SK-N-MC (cell line): ENCODE measurements at regions not wholly inside any gene's neighbourhood (a gene's known extent, or its start where the extent isn't known, plus 50 kb on each side); places are given as distances from the start of the nearest gene placed in this dataset.

ENCODE experiments used
- DNase-seq: peaks from one replicate; pipeline ENCODE4 v3.0.0-alpha.2; 2011; ENCODE audit warnings: low read depth, low spot score
- H3K27ac ChIP-seq: fragments of 200-600 bp; sonication (generic); 2 replicates; pipeline ENCODE4 v1.5.1; 2016; ENCODE audit warnings: mixed run types
- H3K36me3 ChIP-seq: fragments of 200-600 bp; sonication (generic); 2 replicates; pipeline ENCODE4 v1.6.1; 2017; ENCODE audit warnings: antibody characterized with exemption, low read length, mixed read lengths; ENCODE audit not compliant: insufficient read depth
- H3K4me3 ChIP-seq: fragments of 200-600 bp; sonication (generic); 2 replicates; pipeline ENCODE4 v1.5.1; 2016
- H3K9ac ChIP-seq: fragments of 200-600 bp; sonication (generic); 2 replicates; pipeline ENCODE4 v1.8.0; 2017; ENCODE audit warnings: mixed run types, mixed read lengths; ENCODE audit not compliant: insufficient read length
- H3K9me3 ChIP-seq: fragments of 200-600 bp; sonication (generic); 2 replicates; pipeline ENCODE4 v1.6.1; 2017; ENCODE audit warnings: low read depth, mild to moderate bottlenecking, antibody characterized with exemption, low read length, moderate library complexity, mixed read lengths
- EZH2 ChIP-seq: fragments of 200-600 bp; sonication (generic); IDR thresholded peaks from one replicate; pipeline ENCODE4 v1.6.1; 2017; ENCODE audit warnings: antibody characterized with exemption
- FOXP2 ChIP-seq: optimal IDR thresholded peaks from 2 replicates; pipeline ENCODE3; 2011; ENCODE audit warnings: mild to moderate bottlenecking, moderate library complexity; ENCODE audit not compliant: insufficient read depth; ENCODE audit errors: extremely low read length, control extremely low read depth
- POLR2AphosphoS5 ChIP-seq: IDR thresholded peaks from 2 replicates; pipeline ENCODE4 v1.6.1; 2012; ENCODE audit warnings: mild to moderate bottlenecking, low read depth, low read length, borderline replicate concordance

- no peak for DNase-seq
- Histone ChIP-seq H3K9me3 (no peaks in the 10 kb centered on the region), H3K9ac (no peak overlapping the region), H3K36me3 (no peaks in the 10 kb centered on the region), H3K27ac (no peak overlapping the region), H3K4me3 (no peak overlapping the region)
- TF ChIP-seq FOXP2 (no peak), EZH2 (no peak), POLR2AphosphoS5 (no peak)
Measured at GRCh38 chr12:60874091-60874490, 1278.3 kb downstream of the SLC16A7 start.

GRCh38 chr12:60920841-60921495 is 1325.1 kb downstream of the SLC16A7 start:
- no peak overlapping the region for H3K4me3 ChIP-seq
- H3K9me3 ChIP-seq, result no peaks in the 10 kb centered on the region
- no peak for DNase-seq
- no peak overlapping the region for H3K9ac ChIP-seq
- no peaks in the 10 kb centered on the region for H3K36me3 ChIP-seq
- no peak overlapping the region for H3K27ac ChIP-seq
- TF ChIP-seq EZH2, result no peak
- TF ChIP-seq POLR2AphosphoS5, result no peak
- no peak for TF ChIP-seq FOXP2

GRCh38 chr12:60921541-60921940 is 1325.7 kb downstream of the SLC16A7 start:
- TF ChIP-seq EZH2 (no peak), POLR2AphosphoS5 (no peak), FOXP2 (no peak)
- Histone ChIP-seq H3K9ac (no peak overlapping the region), H3K4me3 (no peak overlapping the region), H3K9me3 (no peaks in the 10 kb centered on the region), H3K36me3 (no peaks in the 10 kb centered on the region), H3K27ac (no peak overlapping the region)
- no peak for DNase-seq

- no peak overlapping the region for H3K9ac ChIP-seq
- no peaks in the 10 kb centered on the region for H3K36me3 ChIP-seq
- no peak overlapping the region for H3K4me3 ChIP-seq
- no peak for DNase-seq
- TF ChIP-seq POLR2AphosphoS5, result no peak
- no peak for TF ChIP-seq FOXP2
- no peak for TF ChIP-seq EZH2
- no peaks in the 10 kb centered on the region for H3K9me3 ChIP-seq
- no peak overlapping the region for H3K27ac ChIP-seq
Measured at GRCh38 chr12:60926256-60926655, 1330.4 kb downstream of the SLC16A7 start.

- Histone ChIP-seq H3K36me3 (no peaks in the 10 kb centered on the region), H3K4me3 (no peak overlapping the region)
- TF ChIP-seq FOXP2 (no peak), POLR2AphosphoS5 (no peak), EZH2 (no peak)
Measured at GRCh38 chr12:60930151-60930550, 1330.1 kb upstream of the USP15 start.

GRCh38 chr12:60935981-60936761 is 1324.0 kb upstream of the USP15 start:
- no peaks in the 10 kb centered on the region for H3K36me3 ChIP-seq
- no peak overlapping the region for H3K27ac ChIP-seq
- H3K9me3 ChIP-seq, result no peaks in the 10 kb centered on the region
- TF ChIP-seq POLR2AphosphoS5, result no peak
- TF ChIP-seq EZH2, result no peak
- TF ChIP-seq FOXP2, result no peak
- no peak overlapping the region for H3K9ac ChIP-seq
- H3K4me3 ChIP-seq, result no peak overlapping the region
- no peak for DNase-seq

More at GRCh38 chr12:60930151-60930550, 1330.1 kb upstream of the USP15 start:
- no peak overlapping the region for H3K9ac ChIP-seq
- no peak for DNase-seq
- no peaks in the 10 kb centered on the region for H3K9me3 ChIP-seq
- no peak overlapping the region for H3K27ac ChIP-seq

GRCh38 chr12:60947533-60947932 is 1312.7 kb upstream of the USP15 start:
- Histone ChIP-seq H3K9ac (no peak overlapping the region), H3K27ac (no peak overlapping the region), H3K9me3 (no peaks in the 10 kb centered on the region), H3K4me3 (no peak overlapping the region), H3K36me3 (no peaks in the 10 kb centered on the region)
- TF ChIP-seq EZH2, result no peak
- no peak for TF ChIP-seq FOXP2
- TF ChIP-seq POLR2AphosphoS5, result no peak
- no peak for DNase-seq

- TF ChIP-seq POLR2AphosphoS5 (no peak), EZH2 (no peak)
- no peak overlapping the region for H3K4me3 ChIP-seq
- H3K9ac ChIP-seq, result no peak overlapping the region
- H3K27ac ChIP-seq, result no peak overlapping the region
- no peaks in the 10 kb centered on the region for H3K36me3 ChIP-seq
- H3K9me3 ChIP-seq, result no peaks in the 10 kb centered on the region
- DNase-seq, result no peak
Measured at GRCh38 chr12:60967128-60967527, 1293.1 kb upstream of the USP15 start.
